Urinary bladder (tissue), 3 donors: ENCODE measurements at regions not wholly inside any gene's neighbourhood (a gene's known extent, or its start where the extent isn't known, plus 50 kb on each side); places are given as distances from the start of the nearest gene placed in this dataset.

ENCODE experiments used
- DNase-seq: peaks from one replicate; pipeline ENCODE4 v3.0.0-alpha.2; 2015; ENCODE audit errors: extremely low spot score
- H3K27ac ChIP-seq: one replicate; pipeline ENCODE4 v1.5.1; 2013; ENCODE audit warnings: low read depth, mild to moderate bottlenecking, moderate library complexity
- H3K36me3 ChIP-seq: one replicate; pipeline ENCODE4 v1.6.1; 2013; ENCODE audit warnings: mild to moderate bottlenecking, moderate library complexity; ENCODE audit not compliant: insufficient read depth
- H3K4me1 ChIP-seq: one replicate; pipeline ENCODE4 v1.6.1; 2013; ENCODE audit warnings: mild to moderate bottlenecking, moderate library complexity; ENCODE audit not compliant: insufficient read depth
- H3K4me3 ChIP-seq: one replicate; pipeline ENCODE4 v1.5.1; 2013; ENCODE audit warnings: low read depth, low read length
- WGBS: extraction: QIAGEN DNeasy Blood & Tissue Kit; methylation state at CpG from one replicate; pipeline ENCODE4 v1.1.7; 2013; 5-methylcytosine and 5-hydroxymethylcytosine counted together
- donor health status: healthy with polysubstance abuse.
- donor health status: healthy.

GRCh38 chr18:22844190-22844589 lies 88.9 kb upstream of the RBBP8 start:
- Histone ChIP-seq H3K4me3 (no peak overlapping the region), H3K27ac (no peak overlapping the region), H3K4me1 (no peaks in the 10 kb centered on the region), H3K36me3 (no peaks in the 10 kb centered on the region)
- no peak for DNase-seq
- WGBS: 86% methylated on average over 2 of the region's 2 CpGs

GRCh38 chr18:22844628-22845027 lies 88.5 kb upstream of the RBBP8 start:
- 79% methylated on average over 2 of the region's 2 CpGs for WGBS
- Histone ChIP-seq H3K4me1 (no peaks in the 10 kb centered on the region), H3K4me3 (no peak overlapping the region), H3K36me3 (no peaks in the 10 kb centered on the region), H3K27ac (no peak overlapping the region)
- DNase-seq: no peak

- H3K4me1 ChIP-seq: no peaks in the 10 kb centered on the region
- H3K36me3 ChIP-seq: no peaks in the 10 kb centered on the region
- no peak for DNase-seq
- H3K4me3 ChIP-seq: no peak overlapping the region
- no peak overlapping the region for H3K27ac ChIP-seq
- 28% methylated on average over 6 of the region's 6 CpGs for WGBS
Observed at GRCh38 chr18:22846088-22846683, 86.9 kb upstream of the RBBP8 start.

DNA sequence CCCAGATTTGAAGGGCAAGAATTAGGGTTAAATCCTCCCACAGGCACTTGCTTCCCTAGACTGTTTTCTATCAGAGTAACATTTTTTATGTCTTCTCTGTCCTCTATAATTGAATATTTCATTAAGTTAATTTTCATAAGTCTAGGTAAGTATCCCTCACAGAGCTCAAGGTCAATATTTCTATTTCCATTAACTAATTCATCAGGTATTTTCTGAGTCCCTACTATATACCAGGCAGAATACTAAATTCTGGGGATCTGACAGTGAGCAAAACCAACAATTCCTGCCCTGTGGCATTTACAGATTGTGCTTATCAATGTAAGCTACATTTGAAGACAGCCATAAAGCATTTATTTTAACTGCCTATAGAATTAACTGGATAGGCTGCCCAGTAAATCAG lies 86.4 kb upstream of the RBBP8 start:
- Histone ChIP-seq H3K27ac (no peak overlapping the region), H3K4me3 (no peak overlapping the region), H3K36me3 (no peaks in the 10 kb centered on the region), H3K4me1 (no peaks in the 10 kb centered on the region)
- DNase-seq: no peak

DNA sequence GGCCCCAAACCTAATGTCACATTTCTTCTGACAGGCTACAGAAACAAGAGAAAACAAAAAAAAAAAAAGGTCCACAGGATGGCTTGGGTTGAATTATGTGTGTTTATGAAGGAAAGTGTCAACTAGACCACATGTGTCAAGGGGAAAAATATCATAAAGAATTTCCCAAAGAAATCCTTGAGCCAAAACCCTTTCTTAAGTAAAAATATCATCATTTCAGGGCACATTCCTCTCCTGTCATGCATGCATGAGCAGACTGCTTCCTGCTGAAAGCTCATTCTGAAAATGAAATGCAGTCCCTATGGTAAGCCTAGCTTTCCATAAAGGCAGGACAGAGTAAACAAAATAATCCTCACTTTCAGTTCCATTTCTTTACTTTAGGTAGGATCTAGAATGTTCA lies 85.7 kb upstream of the RBBP8 start:
- no peak for DNase-seq
- no peaks in the 10 kb centered on the region for H3K4me1 ChIP-seq
- no peak overlapping the region for H3K27ac ChIP-seq
- no peaks in the 10 kb centered on the region for H3K36me3 ChIP-seq
- H3K4me3 ChIP-seq: no peak overlapping the region

DNA sequence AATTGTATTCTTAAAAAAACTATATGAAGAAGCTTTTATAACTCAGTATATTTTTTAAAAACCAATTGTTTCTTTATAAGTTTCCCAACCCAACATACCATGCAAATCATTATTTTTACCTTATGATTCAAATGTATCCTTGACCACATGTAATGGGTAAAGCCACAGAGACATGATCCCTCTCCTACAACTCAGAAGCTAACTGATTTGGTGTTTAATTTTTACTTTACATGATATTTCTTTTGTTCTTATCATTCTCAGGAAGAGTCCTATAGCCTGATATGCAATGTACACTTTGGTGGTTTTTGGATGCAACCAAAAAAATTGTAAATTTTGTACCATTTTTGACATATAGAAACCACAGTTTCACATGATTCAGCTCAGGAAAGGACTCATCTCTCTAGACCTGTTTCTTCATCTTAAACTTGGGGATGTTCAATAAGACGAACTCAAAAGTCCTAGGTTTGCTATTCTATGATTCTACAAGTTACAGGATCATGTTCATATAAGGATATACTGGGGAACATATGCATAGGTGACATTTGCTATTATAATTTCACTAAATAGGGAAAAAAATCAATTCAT lies 85.2 kb upstream of the RBBP8 start:
- WGBS: 47% methylated on average over 1 of the region's 1 CpG
- Histone ChIP-seq H3K27ac (no peak overlapping the region), H3K4me3 (no peak overlapping the region)

GRCh38 chr18:22848615-22849014 lies 84.5 kb upstream of the RBBP8 start:
- H3K27ac ChIP-seq: no peak overlapping the region
- WGBS: 95% methylated on average over 1 of the region's 1 CpG

More for the DNA sequence above, 85.2 kb upstream of the RBBP8 start:
- DNase-seq: no peak
- H3K4me1 ChIP-seq: no peaks in the 10 kb centered on the region
- no peaks in the 10 kb centered on the region for H3K36me3 ChIP-seq

DNA sequence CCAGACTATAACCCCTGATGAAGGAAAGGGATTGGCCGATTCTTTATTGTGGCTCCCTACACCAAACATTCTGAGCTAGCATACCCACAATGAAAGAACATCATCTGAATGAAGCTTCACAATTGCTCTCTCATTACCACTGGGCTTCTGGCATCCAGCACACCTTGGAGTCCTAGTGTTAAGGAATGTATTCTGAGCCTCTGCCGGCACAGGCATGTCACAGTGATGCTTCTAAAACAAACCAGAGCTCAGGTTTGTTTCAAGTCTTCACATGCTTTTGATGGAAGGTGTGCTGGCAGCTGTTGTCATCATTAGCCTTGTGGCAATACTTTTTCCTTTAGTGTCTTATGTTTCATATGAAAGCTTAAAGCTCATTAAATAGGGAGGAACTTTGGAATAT lies 76.3 kb upstream of the RBBP8 start:
- WGBS: 67% methylated on average over 2 of the region's 2 CpGs
- no peak for DNase-seq
- H3K36me3 ChIP-seq: no peaks in the 10 kb centered on the region
- no peaks in the 10 kb centered on the region for H3K4me1 ChIP-seq
- H3K4me3 ChIP-seq: no peak overlapping the region
- no peak overlapping the region for H3K27ac ChIP-seq

More at GRCh38 chr18:22848615-22849014, 84.5 kb upstream of the RBBP8 start:
- Histone ChIP-seq H3K36me3 (no peaks in the 10 kb centered on the region), H3K4me1 (no peaks in the 10 kb centered on the region), H3K4me3 (no peak overlapping the region)
- no peak for DNase-seq

- Histone ChIP-seq H3K36me3 (no peaks in the 10 kb centered on the region), H3K4me3 (no peak overlapping the region), H3K4me1 (no peaks in the 10 kb centered on the region), H3K27ac (no peak overlapping the region)
- WGBS: 56% methylated on average over 1 of the region's 1 CpG
- no peak for DNase-seq
Observed at GRCh38 chr18:22858121-22858520, 75.0 kb upstream of the RBBP8 start.

DNA sequence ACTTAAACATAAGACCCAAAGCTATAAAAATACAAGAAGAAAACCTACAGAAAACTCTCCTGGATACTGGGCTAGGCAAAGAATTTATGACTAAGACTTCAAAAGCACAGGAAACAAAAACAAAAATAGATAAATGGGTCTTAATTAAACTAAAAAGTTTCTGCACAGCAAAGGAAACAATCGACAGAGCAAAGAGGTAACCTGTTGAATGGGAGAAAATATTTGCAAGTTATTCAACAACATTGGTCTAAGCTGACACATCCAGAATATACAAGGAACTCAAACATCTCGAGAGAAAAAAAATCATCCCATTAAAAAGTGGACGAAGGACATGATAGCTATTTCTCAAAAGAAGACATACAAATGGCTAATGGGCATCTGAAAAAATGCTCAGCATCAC lies 72.3 kb upstream of the RBBP8 start:
- Histone ChIP-seq H3K27ac (no peak overlapping the region), H3K36me3 (no peaks in the 10 kb centered on the region), H3K4me1 (no peaks in the 10 kb centered on the region), H3K4me3 (no peak overlapping the region)
- DNase-seq: no peak
- 88% methylated on average over 3 of the region's 3 CpGs for WGBS

DNA sequence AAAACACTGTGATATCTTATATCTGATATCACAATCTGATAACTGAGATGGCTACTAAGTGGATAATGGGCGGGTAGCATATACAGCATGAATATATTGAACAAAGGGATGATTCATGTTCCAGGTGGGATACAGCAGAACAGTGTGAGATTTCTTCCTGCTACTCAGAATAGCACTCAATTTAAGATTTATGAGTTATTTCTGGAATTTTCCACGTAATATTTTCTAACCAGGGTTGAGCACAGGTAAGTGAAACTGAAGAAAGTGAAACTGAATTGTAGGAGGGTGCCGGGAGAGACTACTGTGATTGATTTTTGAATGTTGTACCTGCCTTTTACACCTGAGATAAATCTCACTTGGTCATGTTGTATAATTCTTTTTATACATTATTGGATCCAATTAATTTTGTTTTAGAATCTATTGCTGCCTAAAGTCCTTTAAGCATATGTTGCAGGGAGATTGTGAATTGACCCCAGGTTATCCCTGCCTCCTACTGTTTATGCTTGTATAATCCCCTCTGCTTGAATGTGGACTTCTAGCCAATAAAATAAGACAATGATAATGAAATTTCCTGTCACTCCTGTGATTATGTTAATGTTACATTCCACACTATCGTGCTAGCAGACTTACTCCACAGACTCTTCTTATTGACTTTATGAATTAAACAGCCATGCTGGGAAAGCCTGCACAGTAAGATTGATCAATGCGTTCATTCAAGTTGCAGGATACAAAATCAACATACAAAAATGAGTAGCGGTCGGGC lies 67.6 kb upstream of the RBBP8 start:
- H3K4me3 ChIP-seq: no peak overlapping the region
- no peaks in the 10 kb centered on the region for H3K36me3 ChIP-seq
- no peak overlapping the region for H3K27ac ChIP-seq
- WGBS: 73% methylated on average over 7 of the region's 7 CpGs
- H3K4me1 ChIP-seq: no peaks in the 10 kb centered on the region
- DNase-seq: no peak

DNA sequence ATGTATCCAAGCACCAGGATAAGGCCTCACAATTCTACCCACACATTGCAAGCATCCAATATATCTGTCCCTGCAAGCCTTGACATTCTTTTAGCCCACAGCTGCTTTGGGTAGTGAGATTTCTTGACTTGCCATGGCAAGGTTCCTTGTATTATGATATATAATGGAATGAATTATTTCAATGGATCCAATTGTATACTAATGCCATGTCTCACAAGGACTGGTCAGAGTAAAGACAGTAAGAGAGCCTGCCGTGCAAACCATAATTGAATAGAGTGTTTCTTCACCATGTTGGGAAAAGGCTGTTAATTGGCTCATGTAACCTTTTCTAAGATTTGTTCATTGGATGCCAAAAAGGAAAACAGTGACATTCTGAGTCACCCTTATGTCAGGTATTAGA lies 64.3 kb upstream of the RBBP8 start:
- 97% methylated on average over 1 of the region's 1 CpG for WGBS
- Histone ChIP-seq H3K27ac (no peak overlapping the region), H3K4me3 (no peak overlapping the region), H3K4me1 (no peaks in the 10 kb centered on the region), H3K36me3 (no peaks in the 10 kb centered on the region)
- DNase-seq: no peak

- H3K4me1 ChIP-seq: no peaks in the 10 kb centered on the region
- H3K36me3 ChIP-seq: no peaks in the 10 kb centered on the region
- no peak overlapping the region for H3K4me3 ChIP-seq
- WGBS: 62% methylated on average over 1 of the region's 1 CpG
- DNase-seq: no peak
- no peak overlapping the region for H3K27ac ChIP-seq
Observed at GRCh38 chr18:22871809-22872525, 61.2 kb upstream of the RBBP8 start.
